ENCODE measurements at regions not wholly inside any gene's neighbourhood (a gene's known extent, or its start where the extent isn't known, plus 50 kb on each side); places are given as distances from the start of the nearest gene placed in this dataset.

GRCh38 chr12:77481687-77482086, 349.0 kb upstream of the NAV3 start:
- POLR2A ChIA-PET (ENCODE audit: unreplicated experiment) = no interaction called here
- no peaks in the 10 kb centered on the region for H3K4me1 ChIP-seq (replicated peaks; ENCODE audit: insufficient read depth)

GRCh38 chr12:77477907-77478533, 352.7 kb upstream of the NAV3 start:
- BruUV-seq (replicated peaks) = no TSS peak
- CTCF ChIA-PET = no interaction called here

More at GRCh38 chr12:77481687-77482086, 349.0 kb upstream of the NAV3 start:
- Histone ChIP-seq H4K20me1 (ENCODE audit: insufficient read depth) (no peaks in the 10 kb centered on the region), H3F3A (ENCODE audit: insufficient read depth, low read depth) (no peaks in the 10 kb centered on the region), H2AFZ (no peak overlapping the region), H3K27ac (no peak overlapping the region), H3K9me3 (ENCODE audit: insufficient read depth, low read depth) (no peaks in the 10 kb centered on the region), H3K27me3 (ENCODE audit: insufficient read depth, low read depth) (no peaks in the 10 kb centered on the region), H3K36me3 (ENCODE audit: low read depth) (no peaks in the 10 kb centered on the region), H3K9me2 (ENCODE audit: insufficient read depth) (no peaks in the 10 kb centered on the region), H3K79me2 (ENCODE audit: low read depth) (no peaks in the 10 kb centered on the region), H3K4me2 (no peak overlapping the region), H3K4me3 (no peak overlapping the region)
- CTCF ChIA-PET = no interaction called here
- no peak for DNase-seq
- intact Hi-C loops (cut with micrococcal nuclease; ENCODE audit: unreplicated experiment) = no loop called here
- BruUV-seq (replicated peaks) = no TSS peak
- TF ChIP-seq EZH2 (IDR thresholded peaks at IDR 0.05; ENCODE audit: low read depth) (no peak), CTCF (conservative IDR thresholded peaks at IDR 0.05) (no peak)

GRCh38 chr12:77471801-77472200, 358.9 kb upstream of the NAV3 start:
- TF ChIP-seq EZH2 (IDR thresholded peaks at IDR 0.05; ENCODE audit: low read depth) (no peak), CTCF (conservative IDR thresholded peaks at IDR 0.05) (no peak)
- H3K9me2 ChIP-seq (ENCODE audit: insufficient read depth) = no peaks in the 10 kb centered on the region
- CTCF ChIA-PET = no interaction called here
- no peaks in the 10 kb centered on the region for H3F3A ChIP-seq (ENCODE audit: insufficient read depth, low read depth)
- no TSS peak for BruUV-seq (replicated peaks)
- no peak for DNase-seq
- H2AFZ ChIP-seq = no peak overlapping the region
- no peaks in the 10 kb centered on the region for H3K4me1 ChIP-seq (replicated peaks; ENCODE audit: insufficient read depth)
- H3K9me3 ChIP-seq (ENCODE audit: insufficient read depth, low read depth) = no peaks in the 10 kb centered on the region
- H3K36me3 ChIP-seq (ENCODE audit: low read depth) = no peaks in the 10 kb centered on the region
- H3K27ac ChIP-seq = no peak overlapping the region
- H3K79me2 ChIP-seq (ENCODE audit: low read depth) = no peaks in the 10 kb centered on the region
- H3K27me3 ChIP-seq (ENCODE audit: insufficient read depth, low read depth) = no peaks in the 10 kb centered on the region
- intact Hi-C loops (cut with micrococcal nuclease; ENCODE audit: unreplicated experiment) = no loop called here
- no peak overlapping the region for H3K4me3 ChIP-seq
- POLR2A ChIA-PET (ENCODE audit: unreplicated experiment) = no interaction called here
- no peaks in the 10 kb centered on the region for H4K20me1 ChIP-seq (ENCODE audit: insufficient read depth)
- no peak overlapping the region for H3K4me2 ChIP-seq

More at GRCh38 chr12:77477907-77478533, 352.7 kb upstream of the NAV3 start:
- POLR2A ChIA-PET (ENCODE audit: unreplicated experiment) = no interaction called here
- no peak overlapping the region for H2AFZ ChIP-seq
- no peaks in the 10 kb centered on the region for H4K20me1 ChIP-seq (ENCODE audit: insufficient read depth)
- no peaks in the 10 kb centered on the region for H3K9me3 ChIP-seq (ENCODE audit: insufficient read depth, low read depth)
- H3F3A ChIP-seq (ENCODE audit: insufficient read depth, low read depth) = no peaks in the 10 kb centered on the region
- no peak for DNase-seq
- H3K4me3 ChIP-seq = no peak overlapping the region
- no peaks in the 10 kb centered on the region for H3K9me2 ChIP-seq (ENCODE audit: insufficient read depth)
- H3K4me2 ChIP-seq = no peak overlapping the region
- H3K27me3 ChIP-seq (ENCODE audit: insufficient read depth, low read depth) = no peaks in the 10 kb centered on the region
- H3K36me3 ChIP-seq (ENCODE audit: low read depth) = no peaks in the 10 kb centered on the region
- TF ChIP-seq EZH2 (IDR thresholded peaks at IDR 0.05; ENCODE audit: low read depth) (no peak), CTCF (conservative IDR thresholded peaks at IDR 0.05) (no peak)
- intact Hi-C loops (cut with micrococcal nuclease; ENCODE audit: unreplicated experiment) = no loop called here
- H3K4me1 ChIP-seq (replicated peaks; ENCODE audit: insufficient read depth) = no peaks in the 10 kb centered on the region
- no peaks in the 10 kb centered on the region for H3K79me2 ChIP-seq (ENCODE audit: low read depth)
- no peak overlapping the region for H3K27ac ChIP-seq
